ENCODE measurements at regions not wholly inside any gene's neighbourhood (a gene's known extent, or its start where the extent isn't known, plus 50 kb on each side); places are given as distances from the start of the nearest gene placed in this dataset.
"Not testable (repeated sequence)": the region's sequence is repeated elsewhere in the genome, so short reads cannot be mapped to it uniquely, and the experiment has no call there.

- TF ChIP-seq CEBPB, POLR2AphosphoS5 (IDR thresholded peaks at IDR 0.05; ENCODE audit: low read depth, low read length): not testable (repeated sequence)
Measured at GRCh38 chr7:113012862-113013261, 73.8 kb downstream of the GPR85 start.
